ENCODE measurements at regions not wholly inside any gene's neighbourhood (a gene's known extent, or its start where the extent isn't known, plus 50 kb on each side); places are given as distances from the start of the nearest gene placed in this dataset.

- TF ChIP-seq CTCF (IDR thresholded peaks at IDR 0.05), result no peak
- no peak for TF ChIP-seq EP300 (IDR thresholded peaks at IDR 0.05)
Observed at GRCh38 chr6:44561060-44561623, 173.6 kb downstream of the CDC5L start.
